Smooth muscle cell (in vitro differentiated cells): ENCODE measurements at regions not wholly inside any gene's neighbourhood (a gene's known extent, or its start where the extent isn't known, plus 50 kb on each side); places are given as distances from the start of the nearest gene placed in this dataset.

Experiments used
- DNase-seq: peaks from one replicate; lab custom pipeline; 2025; ENCODE audit not compliant: unreplicated experiment; lab: John Stamatoyannopoulos, UW
- H2AFZ ChIP-seq: fragments of 200-600 bp; sonication (generic); 2 replicates; pipeline ENCODE4 v1.6.0; 2016; ENCODE audit warnings: antibody characterized with exemption, low read depth, mild to moderate bottlenecking
- H3F3A ChIP-seq: fragments of 200-600 bp; sonication (generic); 2 replicates; pipeline ENCODE4 v1.6.0; 2017; ENCODE audit warnings: antibody characterized with exemption, low read depth
- H3K27ac ChIP-seq: fragments of 200-600 bp; sonication (generic); 2 replicates; pipeline ENCODE4 v1.5.1; 2016; ENCODE audit warnings: low read depth, mild to moderate bottlenecking
- H3K27me3 ChIP-seq: fragments of 200-600 bp; sonication (generic); 2 replicates; pipeline ENCODE4 v1.6.1; 2016; ENCODE audit warnings: low read depth, mild to moderate bottlenecking
- H3K36me3 ChIP-seq: fragments of 200-600 bp; sonication (generic); 2 replicates; pipeline ENCODE4 v1.5.1; 2016; ENCODE audit warnings: low read depth
- H3K4me1 ChIP-seq: fragments of 200-600 bp; sonication (generic); 2 replicates; pipeline ENCODE4 v1.5.1; 2016; ENCODE audit warnings: low read depth
- H3K4me2 ChIP-seq: fragments of 200-600 bp; sonication (generic); 2 replicates; pipeline ENCODE4 v1.6.0; 2016; ENCODE audit warnings: mild to moderate bottlenecking
- H3K4me3 ChIP-seq: fragments of 200-600 bp; sonication (generic); 2 replicates; pipeline ENCODE4 v1.5.1; 2016; ENCODE audit warnings: mild to moderate bottlenecking
- H3K79me2 ChIP-seq: fragments of 200-600 bp; sonication (generic); 2 replicates; pipeline ENCODE4 v1.6.0; 2016; ENCODE audit warnings: low read depth, mild to moderate bottlenecking
- H3K9ac ChIP-seq: fragments of 200-600 bp; sonication (generic); 2 replicates; pipeline ENCODE4 v1.6.0; 2016; ENCODE audit warnings: low read depth
- H3K9me3 ChIP-seq: fragments of 200-600 bp; sonication (generic); replicated peaks from 2 replicates; pipeline ENCODE4 v1.5.1; 2016; ENCODE audit warnings: low read depth
- H4K20me1 ChIP-seq: fragments of 200-600 bp; sonication (generic); 2 replicates; pipeline ENCODE4 v1.6.0; 2016; ENCODE audit warnings: low read depth
- CTCF ChIP-seq: fragments of 200-600 bp; sonication (generic); IDR thresholded peaks from 2 replicates; pipeline ENCODE4 v1.5.1; 2017; ENCODE audit warnings: borderline replicate concordance, mild to moderate bottlenecking, antibody characterized with exemption; ENCODE audit not compliant: insufficient read depth, poor library complexity, severe bottlenecking
- WGBS: methylation state at CpG from one replicate; pipeline ENCODE4 v1.1.7; 2016; ENCODE audit warnings: low lambda C conversion rate; 5-methylcytosine and 5-hydroxymethylcytosine counted together

GRCh38 chr20:57790176-57790575, 80.4 kb upstream of the PMEPA1 start:
- WGBS: 76% methylated on average over 8 of the region's 8 CpGs
- H3K9me3 ChIP-seq: no peaks in the 10 kb centered on the region
- H3K36me3 ChIP-seq: no peaks in the 10 kb centered on the region
- peaks cover 10% of the 10 kb centered on the region for H3F3A ChIP-seq
- no peak overlapping the region for H3K4me2 ChIP-seq
- no peak overlapping the region for H3K27ac ChIP-seq
- no peaks in the 10 kb centered on the region for H3K79me2 ChIP-seq
- H3K4me3 ChIP-seq: no peak overlapping the region
- no peak for DNase-seq
- no peaks in the 10 kb centered on the region for H3K4me1 ChIP-seq
- H3K9ac ChIP-seq: no peak overlapping the region
- no peaks in the 10 kb centered on the region for H3K27me3 ChIP-seq
- TF ChIP-seq CTCF: no peak
- H4K20me1 ChIP-seq: no peaks in the 10 kb centered on the region
- no peak overlapping the region for H2AFZ ChIP-seq

- Histone ChIP-seq H3K79me2 (no peaks in the 10 kb centered on the region), H3K4me3 (no peak overlapping the region), H3K9ac (no peak overlapping the region), H4K20me1 (no peaks in the 10 kb centered on the region), H3K27me3 (no peaks in the 10 kb centered on the region), H3K9me3 (no peaks in the 10 kb centered on the region), H2AFZ (no peak overlapping the region), H3K4me1 (no peaks in the 10 kb centered on the region), H3K27ac (no peak overlapping the region), H3F3A (peaks cover 10% of the 10 kb centered on the region), H3K36me3 (no peaks in the 10 kb centered on the region), H3K4me2 (no peak overlapping the region)
- TF ChIP-seq CTCF: no peak
- DNase-seq: no peak
- 94% methylated on average over 19 of the region's 19 CpGs for WGBS
These were observed 79.3 kb upstream of the PMEPA1 start for GRCh38 chr20:57788936-57789613.

- Histone ChIP-seq H3K79me2 (no peaks in the 10 kb centered on the region), H3K4me1 (no peaks in the 10 kb centered on the region), H3K9me3 (no peaks in the 10 kb centered on the region), H3K27me3 (no peaks in the 10 kb centered on the region), H3K27ac (no peak overlapping the region), H2AFZ (no peak overlapping the region), H4K20me1 (no peaks in the 10 kb centered on the region), H3K4me2 (no peak overlapping the region), H3K36me3 (no peaks in the 10 kb centered on the region), H3K9ac (no peak overlapping the region), H3K4me3 (no peak overlapping the region), H3F3A (peaks cover 10% of the 10 kb centered on the region)
- 56% methylated on average over 9 of the region's 17 CpGs for WGBS
- TF ChIP-seq CTCF: no peak
- no peak for DNase-seq
These were observed 78.4 kb upstream of the PMEPA1 start for GRCh38 chr20:57787990-57788781.
